HG03064 (cell line): ENCODE measurements at regions not wholly inside any gene's neighbourhood (a gene's known extent, or its start where the extent isn't known, plus 50 kb on each side); places are given as distances from the start of the nearest gene placed in this dataset.

ENCODE experiments used
- ATAC-seq: cut with Tn5 transposase; IDR thresholded peaks from one replicate; pipeline ENCODE4 v1.9.1; 2021; ENCODE audit warnings: low read depth; ENCODE audit not compliant: unreplicated experiment

- peak; percentile 68 for ATAC-seq
These were observed 607.7 kb downstream of the PYDC2 start for GRCh38 chr3:192068464-192069254.

GRCh38 chr3:192077795-192078497 lies 617.0 kb downstream of the PYDC2 start:
- no peak for ATAC-seq

GRCh38 chr3:192079098-192079497 lies 618.1 kb downstream of the PYDC2 start:
- no peak for ATAC-seq

GRCh38 chr3:192080336-192080735 lies 619.4 kb downstream of the PYDC2 start:
- no peak for ATAC-seq

GRCh38 chr3:192082730-192083660 lies 622.0 kb downstream of the PYDC2 start:
- peak; percentile 95 for ATAC-seq
